Neural cell (in vitro differentiated cells): ENCODE measurements at regions not wholly inside any gene's neighbourhood (a gene's known extent, or its start where the extent isn't known, plus 50 kb on each side); places are given as distances from the start of the nearest gene placed in this dataset.

Experiments
- H2AFZ ChIP-seq: fragments of 200-600, 300-800 bp; sonication (generic), shearing (Covaris generic); 2 replicates; pipeline ENCODE4 v1.6.0; 2014; ENCODE audit warnings: low read depth, mild to moderate bottlenecking, antibody characterized with exemption, low read length, moderate library complexity
- H3F3A ChIP-seq: fragments of 200-600 bp; shearing (Covaris generic); 2 replicates; pipeline ENCODE4 v1.6.1; 2016; ENCODE audit warnings: mild to moderate bottlenecking, moderate library complexity, mixed read lengths, antibody characterized with exemption, low read length; ENCODE audit not compliant: insufficient read depth, poor library complexity, severe bottlenecking
- H3K27ac ChIP-seq: fragments of 200-600, 300-800 bp; sonication (generic), shearing (Covaris generic); 2 replicates; pipeline ENCODE4 v1.5.1; 2014; ENCODE audit warnings: mild to moderate bottlenecking, low read length, moderate library complexity
- H3K27me3 ChIP-seq: fragments of 300-800, 200-600 bp; sonication (generic), shearing (Covaris generic); 2 replicates; pipeline ENCODE4 v1.6.0; 2014; ENCODE audit warnings: mild to moderate bottlenecking, low read depth, low read length, moderate library complexity; ENCODE audit not compliant: insufficient read depth
- H3K36me3 ChIP-seq: fragments of 300-800, 200-600 bp; sonication (generic), shearing (Covaris generic); 2 replicates; pipeline ENCODE4 v1.5.1; 2014; ENCODE audit warnings: mild to moderate bottlenecking, antibody characterized with exemption, low read length, moderate library complexity; ENCODE audit not compliant: insufficient read depth
- H3K4me2 ChIP-seq: fragments of 300-800, 200-600 bp; sonication (generic), shearing (Covaris generic); 2 replicates; pipeline ENCODE4 v1.6.0; 2014; ENCODE audit warnings: mild to moderate bottlenecking, low read length
- H3K4me3 ChIP-seq: fragments of 300-800, 200-600 bp; sonication (generic), shearing (Covaris generic); 2 replicates; pipeline ENCODE4 v1.5.1; 2014; ENCODE audit warnings: mild to moderate bottlenecking, low read length, moderate library complexity
- H3K79me2 ChIP-seq: fragments of 200-600 bp; shearing (Covaris generic); replicated peaks from 2 replicates; pipeline ENCODE4 v1.6.0; 2014; ENCODE audit warnings: mild to moderate bottlenecking, low read length, moderate library complexity; ENCODE audit not compliant: insufficient read depth
- H3K9ac ChIP-seq: fragments of 300-800, 200-600 bp; sonication (generic), shearing (Covaris generic); 2 replicates; pipeline ENCODE4 v1.6.1; 2016; ENCODE audit warnings: mild to moderate bottlenecking, low read length, mixed read lengths
- H3K9me2 ChIP-seq: fragments of 200-600 bp; shearing (Covaris generic); 2 replicates; pipeline ENCODE4 v1.6.1; 2016; ENCODE audit warnings: mild to moderate bottlenecking, low read length, mixed read lengths; ENCODE audit not compliant: insufficient read depth
- H3K9me3 ChIP-seq: fragments of 200-600, 300-800 bp; sonication (generic), shearing (Covaris generic); 2 replicates; pipeline ENCODE4 v1.6.1; 2016; ENCODE audit warnings: mild to moderate bottlenecking, mixed run types, low read length, moderate library complexity, mixed read lengths
- H4K20me1 ChIP-seq: fragments of 200-600 bp; shearing (Covaris generic); 2 replicates; pipeline ENCODE4 v1.6.1; 2016; ENCODE audit warnings: mild to moderate bottlenecking, mixed run types; ENCODE audit not compliant: insufficient read depth
- CTCF ChIP-seq: fragments of 450-650 bp; IDR thresholded peaks from 2 replicates; pipeline ENCODE4 v1.5.1; 2014; ENCODE audit warnings: antibody characterized with exemption, mild to moderate bottlenecking, moderate library complexity; ENCODE audit not compliant: poor library complexity, severe bottlenecking
- EP300 ChIP-seq: fragments of 450-650 bp; conservative IDR thresholded peaks from 2 replicates; pipeline ENCODE4 v1.6.1; 2014; ENCODE audit warnings: antibody characterized with exemption, mild to moderate bottlenecking, moderate library complexity; ENCODE audit not compliant: poor library complexity, severe bottlenecking
- EZH2 ChIP-seq: fragments of 200-600, 300-800 bp; shearing (Covaris generic), sonication (generic); IDR thresholded peaks from 2 replicates; pipeline ENCODE4 v1.6.1; 2014; ENCODE audit warnings: antibody characterized with exemption, low read length, borderline replicate concordance, mild to moderate bottlenecking; ENCODE audit not compliant: insufficient read depth, poor library complexity, severe bottlenecking
- MXI1 ChIP-seq: fragments of 450-650 bp; conservative IDR thresholded peaks from 2 replicates; pipeline ENCODE4 v1.6.1; 2014; ENCODE audit warnings: antibody characterized with exemption, mild to moderate bottlenecking; ENCODE audit not compliant: poor library complexity, severe bottlenecking
- POLR2AphosphoS5 ChIP-seq: IDR thresholded peaks from 2 replicates; pipeline ENCODE4 v1.6.1; 2012
- RAD21 ChIP-seq: fragments of 450-650 bp; conservative IDR thresholded peaks from 2 replicates; pipeline ENCODE4 v1.6.1; 2014; ENCODE audit warnings: antibody characterized with exemption, mild to moderate bottlenecking, moderate library complexity
- REST ChIP-seq: IDR thresholded peaks from 2 replicates; pipeline ENCODE4 v1.6.1; 2012; ENCODE audit warnings: borderline replicate concordance
- SMC3 ChIP-seq: fragments of 450-650 bp; conservative IDR thresholded peaks from 2 replicates; pipeline ENCODE4 v1.6.1; 2014; ENCODE audit warnings: antibody characterized with exemption, mild to moderate bottlenecking, moderate library complexity; ENCODE audit not compliant: poor library complexity
- TAF1 ChIP-seq: IDR thresholded peaks from 2 replicates; pipeline ENCODE4 v1.6.1; 2012; ENCODE audit warnings: low read depth

GRCh38 chr9:129237164-129237611 lies 59.1 kb upstream of the IER5L start:
- H3K27me3 ChIP-seq = no peaks in the 10 kb centered on the region
- TF ChIP-seq CTCF (no peak), REST (no peak), POLR2AphosphoS5 (no peak), SMC3 (no peak), EP300 (no peak), MXI1 (no peak), EZH2 (no peak), TAF1 (no peak), RAD21 (no peak)
- no peaks in the 10 kb centered on the region for H4K20me1 ChIP-seq
- H3K4me3 ChIP-seq = no peak overlapping the region
- no peaks in the 10 kb centered on the region for H3K9me2 ChIP-seq
- peak overlapping the region; percentile 2 for H3K9ac ChIP-seq
- no peaks in the 10 kb centered on the region for H3F3A ChIP-seq
- H3K4me2 ChIP-seq = no peak overlapping the region
- H3K9me3 ChIP-seq = no peaks in the 10 kb centered on the region
- no peaks in the 10 kb centered on the region for H3K79me2 ChIP-seq
- no peak overlapping the region for H2AFZ ChIP-seq
- no peaks in the 10 kb centered on the region for H3K36me3 ChIP-seq
- no peak overlapping the region for H3K27ac ChIP-seq

GRCh38 chr9:129236441-129237145 lies 58.5 kb upstream of the IER5L start:
- Histone ChIP-seq H3K9ac (peak overlapping the region; percentile 2), H4K20me1 (no peaks in the 10 kb centered on the region), H3K9me3 (no peaks in the 10 kb centered on the region), H3K27me3 (no peaks in the 10 kb centered on the region), H3K9me2 (no peaks in the 10 kb centered on the region), H3F3A (no peaks in the 10 kb centered on the region), H3K27ac (no peak overlapping the region), H3K4me2 (no peak overlapping the region), H3K79me2 (no peaks in the 10 kb centered on the region), H3K4me3 (no peak overlapping the region), H3K36me3 (no peaks in the 10 kb centered on the region), H2AFZ (no peak overlapping the region)
- no peak for TF ChIP-seq EZH2
- TF ChIP-seq EP300 = no peak
- TF ChIP-seq CTCF = no peak
- TF ChIP-seq SMC3 = no peak
- no peak for TF ChIP-seq POLR2AphosphoS5
- TF ChIP-seq TAF1 = no peak
- TF ChIP-seq RAD21 = no peak
- no peak for TF ChIP-seq REST
- TF ChIP-seq MXI1 = no peak
